ENCODE measurements at regions not wholly inside any gene's neighbourhood (a gene's known extent, or its start where the extent isn't known, plus 50 kb on each side); places are given as distances from the start of the nearest gene placed in this dataset.
A peak's percentile ranks its signal among the peaks of the same experiment; 100 is the strongest.

GRCh38 chr13:44299152-44299943, 74.3 kb upstream of the SERP2 start:
- H2AFZ ChIP-seq (ENCODE audit: insufficient read depth, low read depth, low read length, poor library complexity, severe bottlenecking): no peak overlapping the region
- Mint-ChIP-seq H3K27me3 (ENCODE audit: low read depth in 3 of 3) (peaks cover 0 to 2% (median 0%) of the 10 kb centered on the region in 3 donors), H3K27ac (peak overlapping the region in 1 of 7 donors; percentile 40), H3K36me3 (no peaks in the 10 kb centered on the region), H3K4me1 (peaks cover 24% of the 10 kb centered on the region), H3K9me3 (peaks cover 0 to 3% (median 0%) of the 10 kb centered on the region in 7 donors), H3K4me3 (no peak overlapping the region)
- no peak overlapping the region for H3K9ac ChIP-seq (ENCODE audit: insufficient read depth, low read length, poor library complexity, severe bottlenecking)
- H3K4me1 ChIP-seq (ENCODE audit: control insufficient read depth in 1 of 2, insufficient read depth in 2 of 2, low read length in 2 of 2): peaks cover 17 to 26% of the 10 kb centered on the region in 2 donors
- no peaks in the 10 kb centered on the region for H3K27me3 ChIP-seq (ENCODE audit: control insufficient read depth in 2 of 2, insufficient read depth in 2 of 2, low read length in 2 of 2)
- intact Hi-C loops (cut with micrococcal nuclease): no loop called here
- H4K20me1 ChIP-seq (ENCODE audit: insufficient read depth, low read length): no peaks in the 10 kb centered on the region
- no peak overlapping the region for H3K4me2 ChIP-seq (replicated peaks; ENCODE audit: extremely low read depth, low read length, poor library complexity, severe bottlenecking)
- no peaks in the 10 kb centered on the region for H3K36me3 ChIP-seq (replicated peaks in 1 of 2; ENCODE audit: control insufficient read depth in 1 of 2, insufficient read depth in 2 of 2, low read length in 2 of 2)
- no peak overlapping the region for H3K4me3 ChIP-seq (replicated peaks in 1 of 3; ENCODE audit: low read depth in 2 of 3, low read length in 3 of 3)
- DNase-seq: no peak
- H3K9me3 ChIP-seq (replicated peaks in 1 of 2; ENCODE audit: control insufficient read depth in 1 of 2, insufficient read depth in 1 of 2, low read length in 2 of 2): no peaks in the 10 kb centered on the region
- TF ChIP-seq CTCF (IDR thresholded peaks at IDR 0.05): no peak
- no peaks in the 10 kb centered on the region for H3K79me2 ChIP-seq (ENCODE audit: insufficient read depth, low read length)
- WGBS (ENCODE audit: insufficient coverage): 92% methylated on average over 3 of the region's 5 CpGs
- H3K27ac ChIP-seq (ENCODE audit: low read depth in 1 of 2, low read length in 2 of 2): no peak overlapping the region

- H3K4me1 ChIP-seq (ENCODE audit: control insufficient read depth in 1 of 2, insufficient read depth in 2 of 2, low read length in 2 of 2): peaks cover 9 to 14% of the 10 kb centered on the region in 2 donors
Measured at GRCh38 chr13:44300895-44301638, 72.6 kb upstream of the SERP2 start.

More at GRCh38 chr13:44300895-44301638, 72.6 kb upstream of the SERP2 start:
- Mint-ChIP-seq H3K4me3 (peak overlapping the region in 1 of 2 donors; percentile 32), H3K36me3 (no peaks in the 10 kb centered on the region), H3K27ac (peak overlapping the region; percentile 28 to 79 (median 69)), H3K9me3 (peaks cover 0 to 3% (median 0%) of the 10 kb centered on the region in 7 donors), H3K4me1 (peaks cover 17% of the 10 kb centered on the region), H3K27me3 (ENCODE audit: low read depth in 3 of 3) (peaks cover 0 to 2% (median 2%) of the 10 kb centered on the region in 3 donors)
- H4K20me1 ChIP-seq (ENCODE audit: insufficient read depth, low read length): no peaks in the 10 kb centered on the region
- no peaks in the 10 kb centered on the region for H3K9me3 ChIP-seq (replicated peaks in 1 of 2; ENCODE audit: control insufficient read depth in 1 of 2, insufficient read depth in 1 of 2, low read length in 2 of 2)
- H3K27me3 ChIP-seq (ENCODE audit: control insufficient read depth in 2 of 2, insufficient read depth in 2 of 2, low read length in 2 of 2): no peaks in the 10 kb centered on the region
- intact Hi-C loops (cut with micrococcal nuclease): loop anchor here in 1 of 2 donors (10.0 kb wide), 1 partner anchor 134 kb away; no protein-coding TSS in a partner anchor
- H3K4me3 ChIP-seq (replicated peaks in 1 of 3; ENCODE audit: low read depth in 2 of 3, low read length in 3 of 3): no peak overlapping the region
- peak; percentile 62 to 83 (median 74) for DNase-seq
- WGBS (ENCODE audit: insufficient coverage): 100% methylated on average over 1 of the region's 9 CpGs
- H3K4me2 ChIP-seq (replicated peaks; ENCODE audit: extremely low read depth, low read length, poor library complexity, severe bottlenecking): peak overlapping the region; percentile 5
- TF ChIP-seq CTCF (IDR thresholded peaks at IDR 0.05): no peak
- peak overlapping the region in 1 of 2 donors; percentile 72 for H3K27ac ChIP-seq (ENCODE audit: low read depth in 1 of 2, low read length in 2 of 2)
- no peaks in the 10 kb centered on the region for H3K79me2 ChIP-seq (ENCODE audit: insufficient read depth, low read length)
- no peak overlapping the region for H2AFZ ChIP-seq (ENCODE audit: insufficient read depth, low read depth, low read length, poor library complexity, severe bottlenecking)
- no peak overlapping the region for H3K9ac ChIP-seq (ENCODE audit: insufficient read depth, low read length, poor library complexity, severe bottlenecking)
- H3K36me3 ChIP-seq (replicated peaks in 1 of 2; ENCODE audit: control insufficient read depth in 1 of 2, insufficient read depth in 2 of 2, low read length in 2 of 2): no peaks in the 10 kb centered on the region
